LNCaP clone FGC (cell line): ENCODE measurements at regions not wholly inside any gene's neighbourhood (a gene's known extent, or its start where the extent isn't known, plus 50 kb on each side); places are given as distances from the start of the nearest gene placed in this dataset.

Source experiments
- DNase-seq: peaks from one replicate; pipeline ENCODE4 v3.0.0-alpha.2; 2011; ENCODE audit warnings: low read depth
- H3K4me3 ChIP-seq: 2 replicates; pipeline ENCODE4 v1.5.1; 2011; ENCODE audit warnings: mild to moderate bottlenecking, low read depth, low read length, control low read depth
- TF ChIP-seq, protein P1 (sequence below): IDR thresholded peaks from 2 replicates; pipeline ENCODE4 v1.5.1; 2012; ENCODE audit warnings: mild to moderate bottlenecking; ENCODE audit not compliant: control insufficient read depth, insufficient read depth; ENCODE audit errors: extremely low read depth

DNA sequence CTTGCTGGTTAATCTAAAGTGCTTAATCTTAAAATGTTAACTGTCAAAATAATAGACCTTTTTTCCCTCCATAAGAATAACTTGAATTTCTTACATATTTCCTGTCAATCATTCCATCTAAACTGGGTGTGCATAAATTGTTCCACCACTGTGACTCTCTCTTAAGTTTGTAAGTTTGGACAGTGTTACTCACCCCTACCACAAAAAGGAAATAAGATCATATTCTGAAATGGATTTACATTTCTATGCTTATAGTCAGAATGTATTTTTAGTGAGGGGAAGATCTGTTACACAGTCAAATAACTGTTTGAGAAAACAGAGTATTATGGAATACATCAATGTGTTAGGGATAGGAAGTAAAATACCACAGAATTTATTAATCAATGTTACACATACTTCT, 109.6 kb upstream of the DPYD start:
- DNase-seq: no peak
- no peak overlapping the region for H3K4me3 ChIP-seq
- TF ChIP-seq, protein P1, sequence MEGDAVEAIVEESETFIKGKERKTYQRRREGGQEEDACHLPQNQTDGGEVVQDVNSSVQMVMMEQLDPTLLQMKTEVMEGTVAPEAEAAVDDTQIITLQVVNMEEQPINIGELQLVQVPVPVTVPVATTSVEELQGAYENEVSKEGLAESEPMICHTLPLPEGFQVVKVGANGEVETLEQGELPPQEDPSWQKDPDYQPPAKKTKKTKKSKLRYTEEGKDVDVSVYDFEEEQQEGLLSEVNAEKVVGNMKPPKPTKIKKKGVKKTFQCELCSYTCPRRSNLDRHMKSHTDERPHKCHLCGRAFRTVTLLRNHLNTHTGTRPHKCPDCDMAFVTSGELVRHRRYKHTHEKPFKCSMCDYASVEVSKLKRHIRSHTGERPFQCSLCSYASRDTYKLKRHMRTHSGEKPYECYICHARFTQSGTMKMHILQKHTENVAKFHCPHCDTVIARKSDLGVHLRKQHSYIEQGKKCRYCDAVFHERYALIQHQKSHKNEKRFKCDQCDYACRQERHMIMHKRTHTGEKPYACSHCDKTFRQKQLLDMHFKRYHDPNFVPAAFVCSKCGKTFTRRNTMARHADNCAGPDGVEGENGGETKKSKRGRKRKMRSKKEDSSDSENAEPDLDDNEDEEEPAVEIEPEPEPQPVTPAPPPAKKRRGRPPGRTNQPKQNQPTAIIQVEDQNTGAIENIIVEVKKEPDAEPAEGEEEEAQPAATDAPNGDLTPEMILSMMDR: no peak

DNA sequence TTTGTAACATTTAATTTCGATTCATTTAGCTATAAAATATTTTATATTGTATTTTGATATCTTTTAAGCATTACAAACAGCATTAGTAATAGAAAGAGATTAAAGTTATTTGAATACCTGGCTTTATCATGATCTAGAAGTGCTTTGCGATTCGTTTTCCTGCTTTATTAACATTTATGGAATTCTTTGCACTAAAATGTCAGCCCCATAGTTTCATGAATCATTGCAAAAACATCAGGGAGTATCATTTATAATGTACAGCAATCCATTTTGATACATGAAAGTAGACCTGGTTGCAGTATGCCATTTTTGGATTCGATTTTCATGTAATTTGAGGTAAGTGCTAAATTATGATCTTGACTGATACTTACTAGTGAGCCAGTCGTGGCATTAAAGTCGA, 108.0 kb upstream of the DPYD start:
- DNase-seq: no peak
- TF ChIP-seq, protein P1: no peak
- no peak overlapping the region for H3K4me3 ChIP-seq

DNA sequence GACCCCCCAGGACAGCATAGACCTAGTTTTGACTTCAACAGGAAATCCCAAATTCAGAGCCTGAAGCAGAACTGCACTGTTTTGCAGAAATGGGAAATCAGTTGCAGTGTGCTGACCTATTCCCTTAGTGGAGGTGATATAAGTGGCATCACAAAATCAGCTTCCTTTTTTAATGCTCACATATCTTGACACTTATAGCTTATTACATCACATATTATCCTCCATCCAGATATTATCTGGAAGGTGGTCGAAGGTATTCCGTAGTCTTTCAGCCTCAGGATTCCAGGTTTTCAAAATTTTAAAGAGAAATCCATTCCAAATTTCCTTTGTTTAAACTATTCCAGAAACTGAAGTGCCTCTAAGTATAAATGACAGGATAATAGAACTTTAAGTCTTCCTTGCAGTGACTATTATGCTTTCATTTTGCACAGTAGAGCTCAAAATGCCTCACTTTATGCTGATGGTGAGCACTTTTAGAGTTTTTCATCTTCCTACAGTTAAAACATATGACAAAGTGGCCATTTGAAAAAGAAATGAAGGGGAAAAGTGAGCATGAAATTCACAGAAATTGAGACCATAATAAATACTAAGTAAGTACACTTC, 106.4 kb upstream of the DPYD start:
- TF ChIP-seq, protein P1: no peak
- no peak for DNase-seq
- H3K4me3 ChIP-seq: no peak overlapping the region

DNA sequence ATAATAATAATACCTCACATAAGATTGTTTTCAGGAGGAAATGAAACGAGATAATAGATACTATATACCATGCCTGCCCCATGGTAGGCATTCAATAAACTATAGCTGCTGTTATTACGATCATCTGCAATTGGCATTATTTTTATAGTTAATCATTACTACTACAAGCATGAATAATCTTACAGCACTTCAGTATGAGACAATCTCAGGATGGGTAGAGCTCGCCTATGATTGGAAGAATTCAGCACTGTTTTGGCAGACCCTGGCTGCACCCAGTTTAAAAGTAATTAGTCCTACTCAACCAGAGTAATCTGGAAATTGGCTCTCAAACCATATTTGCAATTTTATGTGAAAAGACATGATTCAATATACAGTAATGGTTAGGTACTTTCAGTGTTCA, 105.0 kb upstream of the DPYD start:
- no peak for DNase-seq
- TF ChIP-seq, protein P1: no peak
- H3K4me3 ChIP-seq: no peak overlapping the region

DNA sequence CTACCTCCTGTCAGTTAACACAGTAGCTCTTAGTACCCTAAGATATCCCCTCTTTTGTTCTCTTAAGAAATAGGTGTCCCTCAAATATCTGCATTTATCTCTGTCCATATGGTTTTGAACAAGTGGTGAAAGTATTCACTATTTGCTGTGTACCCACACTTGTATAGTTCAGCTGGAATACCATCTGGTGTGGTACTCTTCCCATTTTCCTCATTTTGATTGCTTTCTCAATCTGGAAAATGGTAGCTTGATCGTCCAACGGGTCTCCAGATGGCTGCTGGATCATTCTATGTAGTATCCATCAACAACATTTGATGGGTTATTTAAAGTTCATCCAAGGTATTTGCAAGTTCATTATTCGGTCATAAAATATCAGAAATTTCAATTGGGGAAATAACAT, 100.3 kb upstream of the DPYD start:
- DNase-seq: no peak
- H3K4me3 ChIP-seq: no peak overlapping the region
- TF ChIP-seq, protein P1: no peak

DNA sequence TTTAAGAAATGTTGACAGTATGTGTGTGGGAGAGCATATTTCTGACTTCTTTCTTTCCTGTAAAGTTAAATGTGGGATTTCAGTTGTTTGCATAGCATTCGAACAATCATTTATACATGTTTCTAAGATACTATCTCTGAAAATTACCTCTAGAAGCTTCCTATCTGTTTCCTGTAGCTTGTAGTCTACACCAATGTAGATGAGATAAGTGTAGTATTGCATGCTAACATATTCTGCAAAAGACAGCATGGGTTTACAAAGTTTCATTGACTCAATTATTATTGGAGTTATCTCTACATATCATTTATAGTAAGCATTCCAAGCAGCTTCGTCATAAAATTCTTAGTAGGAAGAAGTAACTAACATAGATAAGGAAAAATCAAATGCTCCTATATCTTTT, 98.9 kb upstream of the DPYD start:
- DNase-seq: no peak
- no peak overlapping the region for H3K4me3 ChIP-seq
- TF ChIP-seq, protein P1: no peak

DNA sequence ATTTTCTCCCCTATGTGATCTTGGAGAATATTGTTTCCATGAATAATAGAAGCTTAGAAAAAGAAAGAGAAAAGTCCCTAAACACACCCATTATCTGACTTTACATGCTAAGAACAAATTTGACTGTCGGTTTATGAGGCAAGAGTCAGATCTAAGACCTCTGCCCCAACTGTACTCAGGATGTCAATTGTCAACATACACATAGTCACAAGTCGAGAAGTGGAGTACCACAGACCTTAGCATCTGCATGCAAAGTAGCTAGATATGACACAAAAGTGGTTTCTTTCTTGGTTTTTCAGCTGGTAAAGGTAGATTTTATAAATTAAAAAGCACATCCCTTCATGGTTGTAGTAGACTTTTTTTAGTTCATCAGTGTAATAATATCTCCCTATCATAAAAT, 97.2 kb upstream of the DPYD start:
- H3K4me3 ChIP-seq: no peak overlapping the region
- TF ChIP-seq, protein P1: no peak
- no peak for DNase-seq
